Activated naive CD8-positive, alpha-beta T cell treated with anti-CD3 and anti-CD28 coated beads, Interleukin-2, amount 10 ng/mL, durations not matched to agents 7 days and 5 days (primary cell): ENCODE measurements at regions not wholly inside any gene's neighbourhood (a gene's known extent, or its start where the extent isn't known, plus 50 kb on each side); places are given as distances from the start of the nearest gene placed in this dataset.

Experiments used
- ATAC-seq: fragments of 150-1000 bp; cut with Tn5 transposase; one replicate; pipeline ENCODE4 v1.10.0; 2021; ENCODE audit warnings: low read depth, moderate library complexity
- POLR2A ChIA-PET: fragments of 350-600 bp; sonication (Branson Sonifier 250); formaldehyde crosslinking; loops from one replicate; lab custom pipeline; 2021; ENCODE audit warnings: antibody characterized with exemption; lab: Charles Lee
- DNase-seq: peaks from one replicate; pipeline ENCODE4 v3.0.0; 2021
- H3K27ac Mint-ChIP-seq: one replicate; pipeline ENCODE4 v1.8.0; 2022; ENCODE audit warnings: mild to moderate bottlenecking, mixed read lengths
- H3K27me3 Mint-ChIP-seq: one replicate; pipeline ENCODE4 v1.8.0; 2022; ENCODE audit warnings: mild to moderate bottlenecking, moderate library complexity, mixed read lengths
- H3K36me3 Mint-ChIP-seq: one replicate; pipeline ENCODE4 v1.8.0; 2021; ENCODE audit warnings: mild to moderate bottlenecking, mixed read lengths
- H3K4me1 Mint-ChIP-seq: one replicate; pipeline ENCODE4 v1.8.0; 2021; ENCODE audit warnings: mixed read lengths
- H3K4me3 Mint-ChIP-seq: one replicate; pipeline ENCODE4 v1.8.0; 2022; ENCODE audit warnings: mild to moderate bottlenecking, moderate library complexity, mixed read lengths
- H3K9me3 Mint-ChIP-seq: one replicate; pipeline ENCODE4 v1.8.0; 2021; ENCODE audit warnings: mixed read lengths

DNA sequence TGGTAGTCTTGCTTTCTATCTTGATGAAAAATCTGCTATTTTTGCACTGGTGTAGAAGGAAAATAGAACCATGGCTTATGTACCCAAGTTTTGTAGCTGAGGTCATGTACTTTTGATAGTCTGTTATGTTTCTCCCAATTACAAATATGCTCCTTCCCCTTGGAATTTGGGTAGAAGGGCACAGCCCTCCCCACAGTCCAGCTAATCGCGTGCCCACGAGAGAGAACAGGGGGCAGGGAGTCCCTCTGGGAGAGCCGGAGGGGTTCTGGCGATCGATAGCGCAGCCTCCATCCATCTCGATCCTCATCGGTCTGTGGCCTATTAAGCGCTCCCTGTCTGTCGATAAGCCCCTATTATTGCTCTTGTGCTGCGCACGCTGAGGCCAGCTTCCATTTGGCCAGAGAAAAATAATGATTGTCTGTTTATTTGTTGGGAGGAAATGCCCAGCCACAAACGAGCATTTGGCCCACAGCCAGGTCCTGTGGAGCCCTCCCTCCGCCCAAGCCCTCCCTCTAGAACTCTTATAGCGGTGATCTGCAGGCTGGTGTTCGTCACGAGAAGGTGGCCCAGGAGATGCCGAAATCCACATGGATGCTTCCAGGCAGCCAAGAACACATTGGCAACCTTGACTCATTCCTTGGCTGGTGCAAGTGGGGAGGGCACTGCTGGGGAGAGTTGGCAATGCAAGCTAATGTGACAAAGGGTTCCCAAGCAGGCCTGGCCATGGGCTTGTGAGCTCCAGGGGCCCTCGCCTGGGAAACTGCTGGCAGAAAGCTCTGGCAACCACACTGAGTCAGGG lies 134.7 kb upstream of the TNR start:
- POLR2A ChIA-PET: no interaction called here
- H3K9me3 Mint-ChIP-seq: no peaks in the 10 kb centered on the region
- H3K27ac Mint-ChIP-seq: no peak overlapping the region
- DNase-seq: no peak
- ATAC-seq: no peak
- no peak overlapping the region for H3K4me3 Mint-ChIP-seq
- H3K27me3 Mint-ChIP-seq: peaks cover 2% of the 10 kb centered on the region
- H3K4me1 Mint-ChIP-seq: no peaks in the 10 kb centered on the region
- no peaks in the 10 kb centered on the region for H3K36me3 Mint-ChIP-seq

- no peak for ATAC-seq
- POLR2A ChIA-PET: no interaction called here
- H3K9me3 Mint-ChIP-seq: no peaks in the 10 kb centered on the region
- DNase-seq: no peak
- no peaks in the 10 kb centered on the region for H3K27me3 Mint-ChIP-seq
- H3K4me3 Mint-ChIP-seq: no peak overlapping the region
- no peak overlapping the region for H3K27ac Mint-ChIP-seq
- no peaks in the 10 kb centered on the region for H3K36me3 Mint-ChIP-seq
- no peaks in the 10 kb centered on the region for H3K4me1 Mint-ChIP-seq
Measured at GRCh38 chr1:175875556-175875955, 132.2 kb upstream of the TNR start.

DNA sequence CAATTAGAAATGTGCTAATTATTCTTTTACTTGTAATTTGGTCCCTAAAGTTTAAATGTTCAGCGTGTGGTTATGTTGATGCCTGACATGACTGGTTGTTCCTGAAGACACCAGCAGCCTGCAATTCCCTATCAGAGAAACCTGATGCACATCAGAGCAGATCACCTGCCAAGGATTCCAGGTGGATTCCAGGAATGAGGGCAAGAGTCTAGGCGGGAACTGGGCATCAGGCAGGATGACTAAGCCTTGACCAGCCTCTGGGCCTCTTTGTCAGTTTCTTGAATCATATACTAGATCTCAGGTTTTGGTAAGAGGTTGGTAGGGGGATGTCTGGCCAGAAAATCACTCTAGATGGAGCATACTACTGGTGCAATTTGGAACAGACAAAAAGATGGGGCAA lies 130.7 kb upstream of the TNR start:
- Mint-ChIP-seq H3K36me3 (no peaks in the 10 kb centered on the region), H3K9me3 (no peaks in the 10 kb centered on the region), H3K4me1 (no peaks in the 10 kb centered on the region), H3K27me3 (no peaks in the 10 kb centered on the region), H3K4me3 (no peak overlapping the region), H3K27ac (no peak overlapping the region)
- POLR2A ChIA-PET: no interaction called here
- ATAC-seq (no peak), DNase-seq (no peak)

DNA sequence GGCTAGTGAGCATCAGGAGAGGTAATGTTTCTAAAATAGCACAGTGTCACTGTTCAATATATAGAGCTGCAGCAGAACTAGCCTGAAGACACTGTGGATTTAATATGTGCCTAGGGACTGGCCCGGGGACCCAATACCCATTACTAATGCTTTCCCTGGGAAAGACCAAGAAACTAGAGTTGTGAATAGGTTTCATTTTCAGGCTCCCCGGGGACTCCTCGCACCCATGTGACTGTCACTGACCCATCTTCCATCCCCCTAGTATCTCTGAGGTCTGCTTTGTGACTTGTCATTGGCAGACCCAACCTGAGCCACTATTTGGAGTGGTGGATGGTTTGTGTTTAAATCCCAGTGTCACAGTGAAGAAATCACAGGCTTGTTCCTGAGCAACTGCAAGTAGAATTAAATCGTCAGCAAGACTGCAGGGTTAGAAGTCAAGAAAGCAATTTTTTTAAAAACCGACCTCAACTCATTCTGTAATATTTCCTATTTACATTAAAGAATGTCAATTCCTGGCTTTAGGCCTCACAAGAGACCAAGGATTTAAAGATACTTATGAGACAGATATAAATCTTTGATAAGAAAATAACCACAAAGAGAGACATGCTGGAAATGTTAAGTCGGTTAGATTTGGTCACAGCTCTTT lies 130.0 kb upstream of the TNR start:
- no peak for ATAC-seq
- H3K27me3 Mint-ChIP-seq: no peaks in the 10 kb centered on the region
- no peak overlapping the region for H3K27ac Mint-ChIP-seq
- no peaks in the 10 kb centered on the region for H3K9me3 Mint-ChIP-seq
- H3K4me1 Mint-ChIP-seq: no peaks in the 10 kb centered on the region
- POLR2A ChIA-PET: no interaction called here
- no peaks in the 10 kb centered on the region for H3K36me3 Mint-ChIP-seq
- no peak overlapping the region for H3K4me3 Mint-ChIP-seq
- no peak for DNase-seq

DNA sequence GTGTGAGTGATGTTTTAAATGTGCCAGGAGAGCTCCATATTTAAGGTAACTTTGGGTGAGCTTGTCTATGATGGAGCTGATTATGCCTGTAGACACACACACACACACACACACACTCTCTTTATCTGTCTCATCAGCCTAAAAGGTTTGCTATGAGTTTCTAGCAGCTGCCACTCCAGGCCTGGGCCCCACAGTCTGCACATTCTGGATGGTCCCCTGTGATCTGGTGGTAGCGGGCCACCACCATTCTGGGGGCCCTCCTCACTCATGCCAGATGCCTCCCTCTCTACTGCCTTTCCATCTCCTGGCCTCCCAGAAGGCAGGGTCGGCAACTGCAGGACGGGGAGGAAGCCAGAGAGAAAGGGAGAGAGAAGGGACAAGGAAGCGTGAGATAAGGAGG lies 129.2 kb upstream of the TNR start:
- Mint-ChIP-seq H3K9me3 (no peaks in the 10 kb centered on the region), H3K4me3 (no peak overlapping the region), H3K36me3 (no peaks in the 10 kb centered on the region), H3K27me3 (no peaks in the 10 kb centered on the region), H3K27ac (no peak overlapping the region), H3K4me1 (no peaks in the 10 kb centered on the region)
- POLR2A ChIA-PET: no interaction called here
- no peak for ATAC-seq
- no peak for DNase-seq

GRCh38 chr1:175871647-175872046 lies 128.3 kb upstream of the TNR start:
- POLR2A ChIA-PET: no interaction called here
- H3K36me3 Mint-ChIP-seq: no peaks in the 10 kb centered on the region
- no peaks in the 10 kb centered on the region for H3K27me3 Mint-ChIP-seq
- no peak for ATAC-seq
- no peak overlapping the region for H3K27ac Mint-ChIP-seq
- no peak for DNase-seq
- H3K4me1 Mint-ChIP-seq: no peaks in the 10 kb centered on the region
- no peak overlapping the region for H3K4me3 Mint-ChIP-seq
- H3K9me3 Mint-ChIP-seq: no peaks in the 10 kb centered on the region

GRCh38 chr1:175870217-175870616 lies 126.8 kb upstream of the TNR start:
- Mint-ChIP-seq H3K27ac (no peak overlapping the region), H3K36me3 (no peaks in the 10 kb centered on the region), H3K27me3 (no peaks in the 10 kb centered on the region), H3K4me3 (no peak overlapping the region), H3K4me1 (no peaks in the 10 kb centered on the region), H3K9me3 (no peaks in the 10 kb centered on the region)
- POLR2A ChIA-PET: no interaction called here
- DNase-seq (no peak), ATAC-seq (no peak)

GRCh38 chr1:175866776-175867175 lies 123.4 kb upstream of the TNR start:
- Mint-ChIP-seq H3K27me3 (no peaks in the 10 kb centered on the region), H3K9me3 (no peaks in the 10 kb centered on the region), H3K27ac (no peak overlapping the region), H3K4me3 (no peak overlapping the region), H3K36me3 (no peaks in the 10 kb centered on the region), H3K4me1 (no peaks in the 10 kb centered on the region)
- POLR2A ChIA-PET: no interaction called here
- DNase-seq: no peak
- ATAC-seq: no peak

GRCh38 chr1:175865041-175865766 lies 121.8 kb upstream of the TNR start:
- no peaks in the 10 kb centered on the region for H3K27me3 Mint-ChIP-seq
- ATAC-seq: no peak
- H3K9me3 Mint-ChIP-seq: no peaks in the 10 kb centered on the region
- no peak overlapping the region for H3K27ac Mint-ChIP-seq
- no peak overlapping the region for H3K4me3 Mint-ChIP-seq
- no peaks in the 10 kb centered on the region for H3K36me3 Mint-ChIP-seq
- no peak for DNase-seq
- H3K4me1 Mint-ChIP-seq: no peaks in the 10 kb centered on the region
- POLR2A ChIA-PET: no interaction called here

GRCh38 chr1:175864625-175865024 lies 121.2 kb upstream of the TNR start:
- H3K4me3 Mint-ChIP-seq: no peak overlapping the region
- no peaks in the 10 kb centered on the region for H3K36me3 Mint-ChIP-seq
- H3K9me3 Mint-ChIP-seq: no peaks in the 10 kb centered on the region
- DNase-seq (no peak), ATAC-seq (no peak)
- no peaks in the 10 kb centered on the region for H3K4me1 Mint-ChIP-seq
- no peaks in the 10 kb centered on the region for H3K27me3 Mint-ChIP-seq
- H3K27ac Mint-ChIP-seq: no peak overlapping the region
- POLR2A ChIA-PET: no interaction called here

- DNase-seq: no peak
- ATAC-seq: no peak
- POLR2A ChIA-PET: no interaction called here
- H3K4me1 Mint-ChIP-seq: no peaks in the 10 kb centered on the region
- no peaks in the 10 kb centered on the region for H3K36me3 Mint-ChIP-seq
- peaks cover under 1% of the 10 kb centered on the region for H3K27me3 Mint-ChIP-seq
- no peaks in the 10 kb centered on the region for H3K9me3 Mint-ChIP-seq
- no peak overlapping the region for H3K4me3 Mint-ChIP-seq
- no peak overlapping the region for H3K27ac Mint-ChIP-seq
Measured at GRCh38 chr1:175864183-175864582, 120.8 kb upstream of the TNR start.

GRCh38 chr1:175863299-175864050 lies 120.1 kb upstream of the TNR start:
- Mint-ChIP-seq H3K9me3 (no peaks in the 10 kb centered on the region), H3K27ac (no peak overlapping the region), H3K27me3 (peaks cover 3% of the 10 kb centered on the region), H3K4me1 (no peaks in the 10 kb centered on the region), H3K4me3 (no peak overlapping the region), H3K36me3 (no peaks in the 10 kb centered on the region)
- no peak for DNase-seq
- POLR2A ChIA-PET: no interaction called here
- ATAC-seq: no peak

DNA sequence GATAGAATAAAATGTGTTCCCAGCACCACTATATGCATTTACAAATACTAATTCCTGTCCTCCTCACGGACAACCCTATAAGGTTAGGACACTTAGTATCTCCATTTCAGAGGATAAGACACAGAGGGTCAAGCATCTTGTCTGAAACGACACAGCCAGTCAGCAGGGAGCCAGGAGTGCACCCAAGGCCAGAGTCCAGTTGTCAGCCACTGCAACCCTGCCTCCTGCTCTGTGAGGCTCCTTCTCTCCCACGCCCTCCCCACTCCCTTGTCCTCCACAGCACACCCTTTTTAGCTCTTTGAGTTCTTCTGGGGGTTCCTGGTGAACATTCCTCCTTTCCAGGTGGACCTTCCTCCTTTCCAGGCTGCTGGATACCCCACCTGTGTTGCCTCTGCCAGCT lies 119.0 kb upstream of the TNR start:
- POLR2A ChIA-PET: no interaction called here
- no peaks in the 10 kb centered on the region for H3K36me3 Mint-ChIP-seq
- H3K4me1 Mint-ChIP-seq: no peaks in the 10 kb centered on the region

More for the DNA sequence above, 119.0 kb upstream of the TNR start:
- ATAC-seq: no peak
- Mint-ChIP-seq H3K27me3 (peaks cover 3% of the 10 kb centered on the region), H3K9me3 (no peaks in the 10 kb centered on the region), H3K4me3 (no peak overlapping the region), H3K27ac (no peak overlapping the region)
- DNase-seq: no peak
